ENCODE measurements at regions not wholly inside any gene's neighbourhood (a gene's known extent, or its start where the extent isn't known, plus 50 kb on each side); places are given as distances from the start of the nearest gene placed in this dataset.

DNA sequence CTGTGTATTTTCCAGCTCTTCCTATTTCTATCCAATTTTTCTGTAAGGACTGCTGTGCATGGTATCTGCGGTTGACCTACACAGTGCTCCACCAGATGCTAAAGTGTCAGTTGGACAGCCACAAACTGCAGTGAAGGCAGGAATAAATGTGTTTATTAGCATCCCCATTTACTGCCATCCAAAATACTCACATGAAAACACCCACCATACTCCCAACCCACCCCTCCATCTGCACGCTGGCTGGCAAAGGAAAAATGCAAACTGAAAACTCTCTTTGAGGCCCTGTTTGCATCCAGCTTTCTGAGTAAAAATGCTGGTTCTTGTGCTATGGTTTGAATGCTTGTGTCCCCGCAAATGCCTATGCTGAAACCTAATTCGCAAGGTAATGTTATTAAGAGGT is 515.5 kb downstream of the ZNF385D start:
- DNase-seq (ENCODE audit: low spot score) = no peak
- Mint-ChIP-seq H3K27ac (no peak overlapping the region), H3K27me3 (ENCODE audit: insufficient read depth, low read depth, poor library complexity) (no peaks in the 10 kb centered on the region), H3K36me3 (ENCODE audit: low read depth) (no peaks in the 10 kb centered on the region), H3K4me1 (peaks cover 3% of the 10 kb centered on the region; the same call in 2 of the 3 replicates), H3K4me3 (no peak overlapping the region), H3K9me3 (no peaks in the 10 kb centered on the region)
- Histone ChIP-seq H2AFZ (no peak overlapping the region), H3K36me3 (ENCODE audit: insufficient read depth) (no peaks in the 10 kb centered on the region), H3F3A (replicated peaks; ENCODE audit: low read depth) (no peaks in the 10 kb centered on the region), H3K27ac (ENCODE audit: low read depth) (no peak overlapping the region), H3K4me2 (no peak overlapping the region), H4K20me1 (replicated peaks; ENCODE audit: insufficient read depth) (0 out of 2 replicates have a peak, but pooled peaks cover 2% of the 10 kb centered on the region), H3K9me2 (ENCODE audit: insufficient read depth) (0 out of 2 replicates have a peak, but pooled peaks cover 7% of the 10 kb centered on the region), H3K4me3 (no peak overlapping the region), H3K27me3 (ENCODE audit: insufficient read depth) (no peaks in the 10 kb centered on the region), H3K79me2 (replicated peaks; ENCODE audit: insufficient read depth) (no peaks in the 10 kb centered on the region), H3K4me1 (ENCODE audit: insufficient read depth) (no peaks in the 10 kb centered on the region)
- no peak for ATAC-seq
- TF ChIP-seq JUNB (IDR thresholded peaks at IDR 0.05; ENCODE audit: unreplicated experiment) (no peak), ETS1 (IDR thresholded peaks at IDR 0.05) (no peak), ZNF114 (CRISPR knock-in tag; IDR thresholded peaks at IDR 0.05) (no peak), STAT1 (IDR thresholded peaks at IDR 0.05; ENCODE audit: unreplicated experiment) (no peak), EZH2phosphoT487 (IDR thresholded peaks at IDR 0.05; ENCODE audit: unreplicated experiment) (no peak), ZNF462 (CRISPR knock-in tag; IDR thresholded peaks at IDR 0.05) (no peak), NANOG (IDR thresholded peaks at IDR 0.05; ENCODE audit: borderline replicate concordance) (no peak), POLR2AphosphoS5 (IDR thresholded peaks at IDR 0.05; ENCODE audit: low read depth) (no peak), CREB1 (CRISPR knock-in tag; IDR thresholded peaks at IDR 0.05; ENCODE audit: low read depth) (no peak), EZH2 (IDR thresholded peaks at IDR 0.05; ENCODE audit: low read depth, unreplicated experiment) (no peak), ZNF331 (CRISPR knock-in tag; IDR thresholded peaks at IDR 0.05; ENCODE audit: low read depth) (no peak)
- TF ChIP-seq, protein P1, sequence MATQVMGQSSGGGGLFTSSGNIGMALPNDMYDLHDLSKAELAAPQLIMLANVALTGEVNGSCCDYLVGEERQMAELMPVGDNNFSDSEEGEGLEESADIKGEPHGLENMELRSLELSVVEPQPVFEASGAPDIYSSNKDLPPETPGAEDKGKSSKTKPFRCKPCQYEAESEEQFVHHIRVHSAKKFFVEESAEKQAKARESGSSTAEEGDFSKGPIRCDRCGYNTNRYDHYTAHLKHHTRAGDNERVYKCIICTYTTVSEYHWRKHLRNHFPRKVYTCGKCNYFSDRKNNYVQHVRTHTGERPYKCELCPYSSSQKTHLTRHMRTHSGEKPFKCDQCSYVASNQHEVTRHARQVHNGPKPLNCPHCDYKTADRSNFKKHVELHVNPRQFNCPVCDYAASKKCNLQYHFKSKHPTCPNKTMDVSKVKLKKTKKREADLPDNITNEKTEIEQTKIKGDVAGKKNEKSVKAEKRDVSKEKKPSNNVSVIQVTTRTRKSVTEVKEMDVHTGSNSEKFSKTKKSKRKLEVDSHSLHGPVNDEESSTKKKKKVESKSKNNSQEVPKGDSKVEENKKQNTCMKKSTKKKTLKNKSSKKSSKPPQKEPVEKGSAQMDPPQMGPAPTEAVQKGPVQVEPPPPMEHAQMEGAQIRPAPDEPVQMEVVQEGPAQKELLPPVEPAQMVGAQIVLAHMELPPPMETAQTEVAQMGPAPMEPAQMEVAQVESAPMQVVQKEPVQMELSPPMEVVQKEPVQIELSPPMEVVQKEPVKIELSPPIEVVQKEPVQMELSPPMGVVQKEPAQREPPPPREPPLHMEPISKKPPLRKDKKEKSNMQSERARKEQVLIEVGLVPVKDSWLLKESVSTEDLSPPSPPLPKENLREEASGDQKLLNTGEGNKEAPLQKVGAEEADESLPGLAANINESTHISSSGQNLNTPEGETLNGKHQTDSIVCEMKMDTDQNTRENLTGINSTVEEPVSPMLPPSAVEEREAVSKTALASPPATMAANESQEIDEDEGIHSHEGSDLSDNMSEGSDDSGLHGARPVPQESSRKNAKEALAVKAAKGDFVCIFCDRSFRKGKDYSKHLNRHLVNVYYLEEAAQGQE (IDR thresholded peaks at IDR 0.05; ENCODE audit: unreplicated experiment) = no peak
- TF ChIP-seq, protein P2, sequence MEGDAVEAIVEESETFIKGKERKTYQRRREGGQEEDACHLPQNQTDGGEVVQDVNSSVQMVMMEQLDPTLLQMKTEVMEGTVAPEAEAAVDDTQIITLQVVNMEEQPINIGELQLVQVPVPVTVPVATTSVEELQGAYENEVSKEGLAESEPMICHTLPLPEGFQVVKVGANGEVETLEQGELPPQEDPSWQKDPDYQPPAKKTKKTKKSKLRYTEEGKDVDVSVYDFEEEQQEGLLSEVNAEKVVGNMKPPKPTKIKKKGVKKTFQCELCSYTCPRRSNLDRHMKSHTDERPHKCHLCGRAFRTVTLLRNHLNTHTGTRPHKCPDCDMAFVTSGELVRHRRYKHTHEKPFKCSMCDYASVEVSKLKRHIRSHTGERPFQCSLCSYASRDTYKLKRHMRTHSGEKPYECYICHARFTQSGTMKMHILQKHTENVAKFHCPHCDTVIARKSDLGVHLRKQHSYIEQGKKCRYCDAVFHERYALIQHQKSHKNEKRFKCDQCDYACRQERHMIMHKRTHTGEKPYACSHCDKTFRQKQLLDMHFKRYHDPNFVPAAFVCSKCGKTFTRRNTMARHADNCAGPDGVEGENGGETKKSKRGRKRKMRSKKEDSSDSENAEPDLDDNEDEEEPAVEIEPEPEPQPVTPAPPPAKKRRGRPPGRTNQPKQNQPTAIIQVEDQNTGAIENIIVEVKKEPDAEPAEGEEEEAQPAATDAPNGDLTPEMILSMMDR (conservative IDR thresholded peaks at IDR 0.05; ENCODE audit: low read depth in 2 of 2) = no peak
